ENCODE measurements at regions not wholly inside any gene's neighbourhood (a gene's known extent, or its start where the extent isn't known, plus 50 kb on each side); places are given as distances from the start of the nearest gene placed in this dataset.
"Not testable (repeated sequence)": the region's sequence is repeated elsewhere in the genome, so short reads cannot be mapped to it uniquely, and the experiment has no call there.

DNA sequence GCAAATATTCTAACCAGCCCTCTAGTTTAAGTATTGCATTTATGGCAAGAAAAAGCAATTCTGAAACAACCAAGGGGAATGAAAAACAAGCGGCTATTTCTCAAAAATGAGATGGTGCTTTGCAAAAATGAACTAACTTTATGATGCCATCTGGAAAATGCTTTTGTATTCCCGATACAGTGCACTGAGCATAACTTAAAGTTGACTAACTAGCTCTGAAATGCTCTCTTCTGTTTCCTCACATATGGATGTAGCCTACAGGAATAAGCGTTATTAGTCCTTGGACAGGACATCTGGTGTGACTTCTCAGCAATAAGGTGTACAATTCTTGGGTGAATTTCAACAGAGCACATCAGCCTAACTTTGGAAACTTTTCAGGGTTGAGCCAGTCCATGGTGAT is 228.2 kb upstream of the DDI1 start:
- Histone ChIP-seq H3K27me3 (ENCODE audit: insufficient read depth, low read depth) (no peaks in the 10 kb centered on the region), H3K4me2 (no peak overlapping the region), H3K79me2 (ENCODE audit: low read depth) (no peaks in the 10 kb centered on the region), H3K27ac (no peak overlapping the region), H4K20me1 (ENCODE audit: insufficient read depth) (no peaks in the 10 kb centered on the region), H3K4me3 (no peak overlapping the region), H3K9me3 (ENCODE audit: insufficient read depth, low read depth) (no peaks in the 10 kb centered on the region), H2AFZ (no peak overlapping the region), H3K4me1 (replicated peaks; ENCODE audit: insufficient read depth) (no peaks in the 10 kb centered on the region; the same call in 1 of the 2 replicates), H3K9me2 (ENCODE audit: insufficient read depth) (no peaks in the 10 kb centered on the region), H3K36me3 (ENCODE audit: low read depth) (no peaks in the 10 kb centered on the region), H3F3A (ENCODE audit: insufficient read depth, low read depth) (no peaks in the 10 kb centered on the region)
- intact Hi-C loops (cut with micrococcal nuclease; ENCODE audit: unreplicated experiment) = no loop called here
- ChIA-PET POLR2A (ENCODE audit: unreplicated experiment) (no interaction called here), CTCF (no interaction called here)
- DNase-seq = no peak
- TF ChIP-seq, protein P1, sequence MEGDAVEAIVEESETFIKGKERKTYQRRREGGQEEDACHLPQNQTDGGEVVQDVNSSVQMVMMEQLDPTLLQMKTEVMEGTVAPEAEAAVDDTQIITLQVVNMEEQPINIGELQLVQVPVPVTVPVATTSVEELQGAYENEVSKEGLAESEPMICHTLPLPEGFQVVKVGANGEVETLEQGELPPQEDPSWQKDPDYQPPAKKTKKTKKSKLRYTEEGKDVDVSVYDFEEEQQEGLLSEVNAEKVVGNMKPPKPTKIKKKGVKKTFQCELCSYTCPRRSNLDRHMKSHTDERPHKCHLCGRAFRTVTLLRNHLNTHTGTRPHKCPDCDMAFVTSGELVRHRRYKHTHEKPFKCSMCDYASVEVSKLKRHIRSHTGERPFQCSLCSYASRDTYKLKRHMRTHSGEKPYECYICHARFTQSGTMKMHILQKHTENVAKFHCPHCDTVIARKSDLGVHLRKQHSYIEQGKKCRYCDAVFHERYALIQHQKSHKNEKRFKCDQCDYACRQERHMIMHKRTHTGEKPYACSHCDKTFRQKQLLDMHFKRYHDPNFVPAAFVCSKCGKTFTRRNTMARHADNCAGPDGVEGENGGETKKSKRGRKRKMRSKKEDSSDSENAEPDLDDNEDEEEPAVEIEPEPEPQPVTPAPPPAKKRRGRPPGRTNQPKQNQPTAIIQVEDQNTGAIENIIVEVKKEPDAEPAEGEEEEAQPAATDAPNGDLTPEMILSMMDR (conservative IDR thresholded peaks at IDR 0.05) = no peak
- no peak for TF ChIP-seq EZH2 (IDR thresholded peaks at IDR 0.05; ENCODE audit: low read depth)
- no TSS peak for BruUV-seq (replicated peaks)

DNA sequence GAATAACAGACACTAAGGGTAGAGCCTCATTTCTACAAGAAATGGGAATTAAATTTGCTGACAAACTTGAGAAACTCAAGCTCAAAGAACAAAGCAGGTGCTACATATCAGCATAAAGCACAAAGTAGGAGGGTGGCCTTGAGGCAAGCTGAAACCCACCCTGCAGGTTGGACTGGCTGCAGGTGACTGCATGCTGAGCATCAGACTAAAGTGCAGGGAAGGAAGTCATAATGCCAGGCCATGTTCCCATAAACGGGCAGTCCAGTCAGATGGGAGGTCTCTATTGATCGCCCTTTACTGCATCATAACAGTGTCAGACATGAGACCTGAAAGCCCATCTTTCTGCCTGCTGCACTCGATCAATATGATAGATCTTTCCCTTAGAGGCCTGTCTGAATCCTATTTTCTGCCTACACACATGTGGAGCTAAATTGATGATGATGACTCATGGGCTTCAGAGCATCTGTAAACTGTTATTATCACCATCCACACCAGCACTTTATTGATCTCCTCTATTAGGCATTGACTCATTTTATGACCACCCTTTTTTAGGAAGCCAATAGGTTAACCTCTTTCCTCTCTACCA is 224.5 kb upstream of the DDI1 start:
- H3F3A ChIP-seq (ENCODE audit: insufficient read depth, low read depth) = no peaks in the 10 kb centered on the region
- no peaks in the 10 kb centered on the region for H3K79me2 ChIP-seq (ENCODE audit: low read depth)
- DNase-seq = no peak
- H3K4me2 ChIP-seq = no peak overlapping the region
- no peaks in the 10 kb centered on the region for H3K36me3 ChIP-seq (ENCODE audit: low read depth)
- no peak overlapping the region for H3K4me3 ChIP-seq
- no peak overlapping the region for H3K27ac ChIP-seq
- H3K9me3 ChIP-seq (ENCODE audit: insufficient read depth, low read depth) = no peaks in the 10 kb centered on the region
- no TSS peak for BruUV-seq (replicated peaks)
- no peaks in the 10 kb centered on the region; the same call in 1 of the 2 replicates for H3K4me1 ChIP-seq (replicated peaks; ENCODE audit: insufficient read depth)
- H4K20me1 ChIP-seq (ENCODE audit: insufficient read depth) = no peaks in the 10 kb centered on the region
- no peak for TF ChIP-seq EZH2 (IDR thresholded peaks at IDR 0.05; ENCODE audit: low read depth)
- TF ChIP-seq, protein P1 (conservative IDR thresholded peaks at IDR 0.05) = no peak
- ChIA-PET POLR2A (ENCODE audit: unreplicated experiment) (no interaction called here), CTCF (no interaction called here)
- no peak overlapping the region for H2AFZ ChIP-seq
- H3K9me2 ChIP-seq (ENCODE audit: insufficient read depth) = no peaks in the 10 kb centered on the region
- intact Hi-C loops (cut with micrococcal nuclease; ENCODE audit: unreplicated experiment) = no loop called here
- no peaks in the 10 kb centered on the region for H3K27me3 ChIP-seq (ENCODE audit: insufficient read depth, low read depth)

DNA sequence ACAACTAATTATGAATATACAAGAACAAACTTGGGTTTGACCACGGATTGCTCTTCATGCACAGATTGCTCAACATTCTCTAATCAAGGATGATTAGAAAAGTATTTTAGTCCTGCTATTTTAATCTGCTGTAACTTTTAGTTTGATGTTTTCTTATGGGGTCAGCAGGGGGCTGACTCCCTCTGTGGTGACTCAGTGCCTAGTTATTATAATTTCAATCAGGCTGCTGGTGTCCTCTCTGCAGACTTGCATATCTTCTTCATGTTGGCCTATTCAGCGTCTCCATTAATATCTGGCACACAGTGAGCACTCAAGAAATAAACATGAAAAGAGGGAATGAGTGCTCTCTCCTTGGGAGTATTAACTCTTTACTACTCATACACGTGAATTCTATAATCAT is 223.8 kb upstream of the DDI1 start:
- BruUV-seq (replicated peaks) = no TSS peak
- H3K9me2 ChIP-seq (ENCODE audit: insufficient read depth) = no peaks in the 10 kb centered on the region
- H3F3A ChIP-seq (ENCODE audit: insufficient read depth, low read depth) = no peaks in the 10 kb centered on the region
- CTCF ChIA-PET = no interaction called here
- H3K4me3 ChIP-seq = no peak overlapping the region
- no peak overlapping the region for H3K27ac ChIP-seq
- TF ChIP-seq, protein P1 (conservative IDR thresholded peaks at IDR 0.05) = no peak
- no peak for TF ChIP-seq EZH2 (IDR thresholded peaks at IDR 0.05; ENCODE audit: low read depth)
- H2AFZ ChIP-seq = no peak overlapping the region
- H3K4me1 ChIP-seq (replicated peaks; ENCODE audit: insufficient read depth) = no peaks in the 10 kb centered on the region; the same call in 1 of the 2 replicates
- H3K79me2 ChIP-seq (ENCODE audit: low read depth) = no peaks in the 10 kb centered on the region
- H4K20me1 ChIP-seq (ENCODE audit: insufficient read depth) = no peaks in the 10 kb centered on the region
- no peaks in the 10 kb centered on the region for H3K9me3 ChIP-seq (ENCODE audit: insufficient read depth, low read depth)
- no peak for DNase-seq
- H3K27me3 ChIP-seq (ENCODE audit: insufficient read depth, low read depth) = no peaks in the 10 kb centered on the region
- no peaks in the 10 kb centered on the region for H3K36me3 ChIP-seq (ENCODE audit: low read depth)
- no peak overlapping the region for H3K4me2 ChIP-seq
- POLR2A ChIA-PET (ENCODE audit: unreplicated experiment) = no interaction called here
- intact Hi-C loops (cut with micrococcal nuclease; ENCODE audit: unreplicated experiment) = no loop called here

DNA sequence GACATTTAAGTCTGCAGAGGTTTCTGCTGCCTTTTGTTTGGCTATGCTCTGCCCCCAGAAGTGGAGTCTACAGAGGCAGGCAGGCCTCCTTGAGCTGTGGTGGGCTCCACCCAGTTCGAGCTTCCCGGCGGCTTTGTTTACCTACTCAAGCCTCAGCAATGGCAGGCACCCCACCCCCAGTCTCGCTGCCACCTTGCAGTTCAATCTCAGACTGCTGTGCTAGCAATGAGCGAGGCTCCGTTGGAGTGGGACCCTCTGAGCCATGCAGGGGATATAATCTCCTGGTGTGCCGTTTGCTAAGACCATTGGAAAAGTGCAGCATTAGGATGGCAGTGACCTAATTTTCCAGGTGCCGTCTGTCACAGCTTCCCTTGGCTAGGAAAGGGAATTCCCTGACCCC is 216.1 kb upstream of the DDI1 start:
- H3K27me3 ChIP-seq (ENCODE audit: insufficient read depth, low read depth); H2AFZ ChIP-seq; H3K9me2 ChIP-seq (ENCODE audit: insufficient read depth); H3K4me2 ChIP-seq; H3K36me3 ChIP-seq (ENCODE audit: low read depth); BruUV-seq (replicated peaks); DNase-seq; H4K20me1 ChIP-seq (ENCODE audit: insufficient read depth); H3F3A ChIP-seq (ENCODE audit: insufficient read depth, low read depth); H3K9me3 ChIP-seq (ENCODE audit: insufficient read depth, low read depth); POLR2A ChIA-PET (ENCODE audit: unreplicated experiment); CTCF ChIA-PET; intact Hi-C loops (cut with micrococcal nuclease; ENCODE audit: unreplicated experiment); H3K4me3 ChIP-seq; H3K27ac ChIP-seq; H3K4me1 ChIP-seq (replicated peaks; ENCODE audit: insufficient read depth); H3K79me2 ChIP-seq (ENCODE audit: low read depth): not testable (repeated sequence)

Measured in PC-9 (cell line).